HG02759 (cell line): ENCODE measurements at regions not wholly inside any gene's neighbourhood (a gene's known extent, or its start where the extent isn't known, plus 50 kb on each side); places are given as distances from the start of the nearest gene placed in this dataset.
"Not testable (repeated sequence)": the region's sequence is repeated elsewhere in the genome, so short reads cannot be mapped to it uniquely, and the experiment has no call there.

Experiments used
- ATAC-seq: cut with Tn5 transposase; IDR thresholded peaks from one replicate; pipeline ENCODE4 v1.9.1; 2021; ENCODE audit warnings: mild to moderate bottlenecking, moderate library complexity; ENCODE audit not compliant: unreplicated experiment

- peak; percentile 89 for ATAC-seq
These were observed 166.7 kb upstream of the BET1 start for GRCh38 chr7:94170836-94171235.

GRCh38 chr7:94173436-94173835, 169.3 kb upstream of the BET1 start:
- ATAC-seq: no peak

- no peak for ATAC-seq
These were observed 170.2 kb upstream of the BET1 start for GRCh38 chr7:94174375-94174774.

GRCh38 chr7:94174956-94175355, 170.8 kb upstream of the BET1 start:
- no peak for ATAC-seq

GRCh38 chr7:94176694-94177200, 172.6 kb upstream of the BET1 start:
- no peak for ATAC-seq

GRCh38 chr7:94177441-94177840, 173.3 kb upstream of the BET1 start:
- ATAC-seq: no peak

GRCh38 chr7:94178230-94178629, 174.1 kb upstream of the BET1 start:
- ATAC-seq: peak; percentile 95

- no peak for ATAC-seq
These were observed 175.3 kb upstream of the BET1 start for GRCh38 chr7:94179466-94179865.

- no peak for ATAC-seq
These were observed 177.9 kb upstream of the BET1 start for GRCh38 chr7:94182066-94182465.

- ATAC-seq: no peak
These were observed 178.6 kb upstream of the BET1 start for GRCh38 chr7:94182721-94183120.

GRCh38 chr7:94183289-94183749, 179.2 kb upstream of the BET1 start:
- no peak for ATAC-seq

- ATAC-seq: no peak
These were observed 179.7 kb upstream of the BET1 start for GRCh38 chr7:94183891-94184290.

GRCh38 chr7:94188350-94188749, 184.2 kb upstream of the BET1 start:
- ATAC-seq: no peak

- no peak for ATAC-seq
These were observed 186.5 kb upstream of the BET1 start for GRCh38 chr7:94190599-94191061.

- not testable (repeated sequence) for ATAC-seq
These were observed 190.3 kb upstream of the BET1 start for GRCh38 chr7:94194426-94194825.

GRCh38 chr7:94195201-94195600, 191.0 kb upstream of the BET1 start:
- ATAC-seq: no peak

- ATAC-seq: no peak
These were observed 191.7 kb upstream of the BET1 start for GRCh38 chr7:94195813-94196212.

GRCh38 chr7:94205529-94205928, 189.2 kb upstream of the COL1A2 start:
- no peak for ATAC-seq

GRCh38 chr7:94206295-94206694, 188.4 kb upstream of the COL1A2 start:
- ATAC-seq: no peak

GRCh38 chr7:94212160-94212559, 182.5 kb upstream of the COL1A2 start:
- ATAC-seq: no peak

GRCh38 chr7:94216944-94217461, 177.7 kb upstream of the COL1A2 start:
- ATAC-seq: no peak

GRCh38 chr7:94217766-94218165, 176.9 kb upstream of the COL1A2 start:
- no peak for ATAC-seq

- ATAC-seq: no peak
These were observed 172.2 kb upstream of the COL1A2 start for GRCh38 chr7:94222516-94222915.
